GM23338 (cell line): ENCODE measurements at regions not wholly inside any gene's neighbourhood (a gene's known extent, or its start where the extent isn't known, plus 50 kb on each side); places are given as distances from the start of the nearest gene placed in this dataset.

Experiments
- ATAC-seq: fragments of 200-7000 bp; cut with Tn5 transposase; 3 replicates; pipeline ENCODE4 v1.9.1; 2020
- DNase-seq: peaks from one replicate; pipeline ENCODE4 v3.0.0-alpha.2; 2015; ENCODE audit warnings: low spot score
- H2AFZ ChIP-seq: fragments of 200-600 bp; sonication (generic); 2 replicates; pipeline ENCODE4 v1.8.0; 2016; ENCODE audit warnings: antibody characterized with exemption, mild to moderate bottlenecking, moderate library complexity
- H3F3A ChIP-seq: fragments of 200-600 bp; sonication (generic); replicated peaks from 2 replicates; pipeline ENCODE4 v1.8.0; 2017; ENCODE audit warnings: antibody characterized with exemption, mixed run types, low read depth
- H3K27ac ChIP-seq: fragments of 200-600 bp; sonication (generic); 2 replicates; pipeline ENCODE4 v1.6.1; 2016; ENCODE audit warnings: low read depth
- H3K27me3 ChIP-seq: fragments of 200-600 bp; sonication (generic); 2 replicates; pipeline ENCODE4 v1.8.0; 2016; ENCODE audit warnings: mild to moderate bottlenecking, mixed run types, moderate library complexity; ENCODE audit not compliant: insufficient read depth
- H3K36me3 ChIP-seq: fragments of 200-600 bp; sonication (generic); 2 replicates; pipeline ENCODE4 v1.8.0; 2016; ENCODE audit warnings: mild to moderate bottlenecking; ENCODE audit not compliant: insufficient read depth
- H3K4me1 ChIP-seq: fragments of 200-600 bp; sonication (generic); 2 replicates; pipeline ENCODE4 v1.8.0; 2016; ENCODE audit warnings: mild to moderate bottlenecking, moderate library complexity; ENCODE audit not compliant: insufficient read depth
- H3K4me2 ChIP-seq: fragments of 200-600 bp; sonication (generic); 2 replicates; pipeline ENCODE4 v1.7.1; 2017; ENCODE audit warnings: mixed run types
- H3K4me3 ChIP-seq: fragments of 200-600 bp; sonication (generic); 2 replicates; pipeline ENCODE4 v1.6.1; 2016; ENCODE audit warnings: mixed run types
- H3K79me2 ChIP-seq: fragments of 200-600 bp; sonication (generic); replicated peaks from 2 replicates; pipeline ENCODE4 v1.8.0; 2017; ENCODE audit warnings: mild to moderate bottlenecking; ENCODE audit not compliant: insufficient read depth
- H3K9me2 ChIP-seq: fragments of 200-600 bp; sonication (generic); 2 replicates; pipeline ENCODE4 v1.8.0; 2017; ENCODE audit not compliant: insufficient read depth
- H4K20me1 ChIP-seq: fragments of 200-600 bp; sonication (generic); replicated peaks from 2 replicates; pipeline ENCODE4 v1.8.0; 2017; ENCODE audit warnings: mild to moderate bottlenecking; ENCODE audit not compliant: insufficient read depth
- H3K27ac Mint-ChIP-seq: 2 replicates; pipeline ENCODE4 v1.8.0; 2020; ENCODE audit warnings: inconsistent platforms, mild to moderate bottlenecking, moderate library complexity, mixed read lengths
- H3K27me3 Mint-ChIP-seq: 3 replicates; pipeline ENCODE4 v1.8.0; 2022; ENCODE audit warnings: low read depth, mild to moderate bottlenecking, moderate library complexity, mixed read lengths, inconsistent platforms; ENCODE audit not compliant: insufficient read depth, poor library complexity
- H3K36me3 Mint-ChIP-seq: 3 replicates; pipeline ENCODE4 v1.8.0; 2021; ENCODE audit warnings: low read depth, mild to moderate bottlenecking, inconsistent platforms, moderate library complexity, mixed read lengths
- H3K4me1 Mint-ChIP-seq: 3 replicates; pipeline ENCODE4 v1.8.0; 2020; ENCODE audit warnings: mild to moderate bottlenecking, inconsistent platforms, mixed read lengths
- H3K4me3 Mint-ChIP-seq: 3 replicates; pipeline ENCODE4 v1.8.0; 2021; ENCODE audit warnings: moderate library complexity, mild to moderate bottlenecking, inconsistent platforms, mixed read lengths
- H3K9me3 Mint-ChIP-seq: 3 replicates; pipeline ENCODE4 v1.8.0; 2020; ENCODE audit warnings: moderate library complexity, mild to moderate bottlenecking, inconsistent platforms, mixed read lengths
- CREB1 ChIP-seq: fragments of 250-450 bp; sonication (Bioruptor Pico); IDR thresholded peaks from 2 replicates; pipeline ENCODE4 v1.5.0; 2020; ENCODE audit warnings: low read depth, mild to moderate bottlenecking, moderate library complexity
- ETS1 ChIP-seq: IDR thresholded peaks from 2 replicates; pipeline ENCODE4 v1.6.1; 2016; ENCODE audit warnings: antibody characterized with exemption
- EZH2 ChIP-seq: fragments of 200-600 bp; sonication (generic); IDR thresholded peaks from one replicate; pipeline ENCODE4 v1.8.0; 2017; ENCODE audit warnings: antibody characterized with exemption, mild to moderate bottlenecking, low read depth; ENCODE audit not compliant: unreplicated experiment
- EZH2phosphoT487 ChIP-seq: fragments of 200-600 bp; sonication (generic); IDR thresholded peaks from one replicate; pipeline ENCODE4 v1.8.1; 2018; ENCODE audit warnings: antibody characterized with exemption; ENCODE audit not compliant: unreplicated experiment
- JUNB ChIP-seq: IDR thresholded peaks from one replicate; pipeline ENCODE4 v1.6.1; 2016; ENCODE audit warnings: antibody characterized with exemption; ENCODE audit not compliant: unreplicated experiment
- NANOG ChIP-seq: IDR thresholded peaks from 2 replicates; pipeline ENCODE4 v1.6.1; 2016; ENCODE audit warnings: antibody characterized with exemption, borderline replicate concordance
- POLR2AphosphoS5 ChIP-seq: IDR thresholded peaks from 2 replicates; pipeline ENCODE4 v1.6.1; 2016; ENCODE audit warnings: antibody characterized with exemption, low read depth
- ZNF114 ChIP-seq: fragments of 250-450 bp; sonication (Bioruptor Pico); IDR thresholded peaks from 2 replicates; pipeline ENCODE4 v1.5.0; 2020; ENCODE audit warnings: mild to moderate bottlenecking, moderate library complexity
- ZNF462 ChIP-seq: fragments of 250-450 bp; sonication (Bioruptor Pico); IDR thresholded peaks from 2 replicates; pipeline ENCODE4 v1.5.0; 2020; ENCODE audit warnings: mild to moderate bottlenecking, moderate library complexity

GRCh38 chr2:185152186-185152585, 553.9 kb downstream of the ZNF804A start (continued):
- TF ChIP-seq CREB1 (CRISPR knock-in tag) (no peak), ZNF114 (CRISPR knock-in tag) (no peak), POLR2AphosphoS5 (no peak), ETS1 (no peak), EZH2phosphoT487 (no peak)

GRCh38 chr2:185161701-185162100, 563.4 kb downstream of the ZNF804A start:
- Histone ChIP-seq H3K4me2 (no peak overlapping the region), H3K9me2 (no peaks in the 10 kb centered on the region), H3K4me1 (no peaks in the 10 kb centered on the region), H3K4me3 (no peak overlapping the region), H3K36me3 (no peaks in the 10 kb centered on the region), H4K20me1 (no peaks in the 10 kb centered on the region), H3K27me3 (no peaks in the 10 kb centered on the region), H3F3A (no peaks in the 10 kb centered on the region), H2AFZ (no peak overlapping the region), H3K27ac (no peak overlapping the region), H3K79me2 (no peaks in the 10 kb centered on the region)
- no peak for ATAC-seq
- H3K4me3 Mint-ChIP-seq = no peak overlapping the region
- H3K36me3 Mint-ChIP-seq = no peaks in the 10 kb centered on the region
- no peaks in the 10 kb centered on the region for H3K4me1 Mint-ChIP-seq
- no peaks in the 10 kb centered on the region for H3K9me3 Mint-ChIP-seq
- H3K27me3 Mint-ChIP-seq = peaks cover 2% of the 10 kb centered on the region
- TF ChIP-seq ETS1 (no peak), EZH2phosphoT487 (no peak), ZNF114 (CRISPR knock-in tag) (no peak), JUNB (no peak)
- no peak for DNase-seq
- no peak overlapping the region for H3K27ac Mint-ChIP-seq

- Histone ChIP-seq H3K4me2 (no peak overlapping the region), H3K4me1 (no peaks in the 10 kb centered on the region), H3K9me2 (no peaks in the 10 kb centered on the region), H3K36me3 (no peaks in the 10 kb centered on the region), H3K79me2 (no peaks in the 10 kb centered on the region), H2AFZ (no peak overlapping the region), H3F3A (no peaks in the 10 kb centered on the region), H3K27me3 (no peaks in the 10 kb centered on the region), H3K4me3 (no peak overlapping the region), H4K20me1 (no peaks in the 10 kb centered on the region), H3K27ac (no peak overlapping the region)
- no peak overlapping the region for H3K27ac Mint-ChIP-seq
- H3K4me1 Mint-ChIP-seq = no peaks in the 10 kb centered on the region
- no peaks in the 10 kb centered on the region for H3K27me3 Mint-ChIP-seq
- DNase-seq (no peak), ATAC-seq (no peak)
- H3K9me3 Mint-ChIP-seq = no peaks in the 10 kb centered on the region
- H3K36me3 Mint-ChIP-seq = no peaks in the 10 kb centered on the region
- no peak overlapping the region for H3K4me3 Mint-ChIP-seq
- TF ChIP-seq EZH2 = no peak
- TF ChIP-seq NANOG = no peak
- TF ChIP-seq ZNF462 (CRISPR knock-in tag) = no peak
- TF ChIP-seq ETS1 = no peak
Observed at GRCh38 chr2:185174353-185174752, 564.3 kb upstream of the FSIP2 start.
